Loucy (cell line): ENCODE measurements at regions not wholly inside any gene's neighbourhood (a gene's known extent, or its start where the extent isn't known, plus 50 kb on each side); places are given as distances from the start of the nearest gene placed in this dataset.

Experiments
- EZH2phosphoT487 ChIP-seq: fragments of 200-600 bp; IDR thresholded peaks from 2 replicates; pipeline ENCODE4 v1.6.1; 2018; ENCODE audit warnings: antibody characterized with exemption, mild to moderate bottlenecking, moderate library complexity, borderline replicate concordance
- TF ChIP-seq, protein P1 (sequence below): fragments of 200-600 bp; sonication (generic); conservative IDR thresholded peaks from 2 replicates; pipeline ENCODE4 v1.5.1; 2014; ENCODE audit warnings: mild to moderate bottlenecking, antibody characterized with exemption, low read length

DNA sequence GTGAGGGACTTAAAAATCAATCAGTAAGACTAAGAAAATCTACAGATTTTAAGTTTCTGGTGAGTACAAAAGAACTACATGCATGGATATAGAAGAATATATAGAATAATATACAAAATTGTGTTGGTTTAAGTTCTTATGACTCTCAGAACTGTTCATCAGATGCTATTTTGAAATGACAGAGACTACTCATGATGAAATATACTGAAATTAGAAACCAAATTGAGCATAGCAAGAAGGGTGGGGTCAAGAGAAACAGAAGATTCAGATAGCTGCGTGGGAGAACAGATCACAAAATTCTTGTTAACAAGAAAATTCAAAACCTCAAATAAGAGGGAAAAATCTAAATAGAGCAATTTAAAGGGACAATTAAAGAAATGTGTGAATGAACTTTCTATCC lies 2125.3 kb upstream of the RAG2 start:
- TF ChIP-seq, protein P1, sequence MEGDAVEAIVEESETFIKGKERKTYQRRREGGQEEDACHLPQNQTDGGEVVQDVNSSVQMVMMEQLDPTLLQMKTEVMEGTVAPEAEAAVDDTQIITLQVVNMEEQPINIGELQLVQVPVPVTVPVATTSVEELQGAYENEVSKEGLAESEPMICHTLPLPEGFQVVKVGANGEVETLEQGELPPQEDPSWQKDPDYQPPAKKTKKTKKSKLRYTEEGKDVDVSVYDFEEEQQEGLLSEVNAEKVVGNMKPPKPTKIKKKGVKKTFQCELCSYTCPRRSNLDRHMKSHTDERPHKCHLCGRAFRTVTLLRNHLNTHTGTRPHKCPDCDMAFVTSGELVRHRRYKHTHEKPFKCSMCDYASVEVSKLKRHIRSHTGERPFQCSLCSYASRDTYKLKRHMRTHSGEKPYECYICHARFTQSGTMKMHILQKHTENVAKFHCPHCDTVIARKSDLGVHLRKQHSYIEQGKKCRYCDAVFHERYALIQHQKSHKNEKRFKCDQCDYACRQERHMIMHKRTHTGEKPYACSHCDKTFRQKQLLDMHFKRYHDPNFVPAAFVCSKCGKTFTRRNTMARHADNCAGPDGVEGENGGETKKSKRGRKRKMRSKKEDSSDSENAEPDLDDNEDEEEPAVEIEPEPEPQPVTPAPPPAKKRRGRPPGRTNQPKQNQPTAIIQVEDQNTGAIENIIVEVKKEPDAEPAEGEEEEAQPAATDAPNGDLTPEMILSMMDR, result no peak
- no peak for TF ChIP-seq EZH2phosphoT487
